ENCODE measurements at regions not wholly inside any gene's neighbourhood (a gene's known extent, or its start where the extent isn't known, plus 50 kb on each side); places are given as distances from the start of the nearest gene placed in this dataset.

DNA sequence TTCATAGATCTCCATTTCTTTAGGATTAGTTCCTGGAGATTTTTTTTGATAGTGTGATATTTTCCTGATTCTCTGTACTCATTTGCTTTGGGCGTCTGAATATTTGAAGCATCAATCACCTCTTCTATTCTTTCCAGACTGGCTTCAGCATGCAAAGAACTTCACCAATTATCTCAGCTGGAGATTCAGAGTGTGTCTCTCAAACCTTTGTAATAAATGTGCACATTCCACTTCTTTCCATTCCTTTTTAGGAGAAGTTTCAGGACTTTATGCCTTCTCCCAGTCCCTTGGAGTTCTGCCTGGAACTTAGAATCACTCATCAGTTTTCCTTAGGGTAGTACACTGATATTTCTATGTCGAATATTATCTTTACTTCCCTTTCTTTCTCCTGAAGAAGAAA lies 334.8 kb downstream of the TEX13C start:
- H3K27me3 ChIP-seq (ENCODE audit: control insufficient read depth in 3 of 3, insufficient read depth in 3 of 3, low read depth in 1 of 3, low read length in 3 of 3) = no peaks in the 10 kb centered on the region
- DNase-seq (ENCODE audit: low spot score) = no peak
- H3K23ac ChIP-seq (ENCODE audit: low read depth, low read length, poor library complexity) = no peak overlapping the region
- no peak overlapping the region for H3K9ac ChIP-seq (ENCODE audit: low read depth, low read length, poor library complexity)
- H3K18ac ChIP-seq (ENCODE audit: low read length) = no peak overlapping the region
- no peak overlapping the region for H2BK120ac ChIP-seq (ENCODE audit: low read depth, low read length)
- H3K4me2 ChIP-seq (ENCODE audit: insufficient read depth, low read length, poor library complexity, severe bottlenecking) = no peak overlapping the region
- no peak overlapping the region for H2AK5ac ChIP-seq (ENCODE audit: low read depth, low read length)
- no peak overlapping the region for H3K14ac ChIP-seq (ENCODE audit: low read length)
- WGBS, 2 donors (ENCODE audit: extremely low coverage in 2 of 2, insufficient read length in 2 of 2, insufficient replicate concordance in 1 of 2) = no CpG with 5 or more reads among the region's 2 CpGs
- no peak overlapping the region for H2BK15ac ChIP-seq (ENCODE audit: low read length)
- no peaks in the 10 kb centered on the region for H3K79me1 ChIP-seq (ENCODE audit: low read depth, low read length)
- no peaks in the 10 kb centered on the region for H3K9me3 ChIP-seq (replicated peaks in 1 of 2; ENCODE audit: control insufficient read depth in 2 of 2, insufficient read depth in 1 of 2, low read depth in 1 of 2, low read length in 2 of 2)
- no peak overlapping the region for H2AFZ ChIP-seq (ENCODE audit: low read length)
- no peak overlapping the region for H3K4ac ChIP-seq (ENCODE audit: low read length)
- no peak overlapping the region for H2BK12ac ChIP-seq (ENCODE audit: low read length)
- peaks cover 0 to 2% of the 10 kb centered on the region in 2 donors for H3K4me1 ChIP-seq (ENCODE audit: control insufficient read depth in 2 of 2, insufficient read depth in 1 of 2, low read depth in 1 of 2, low read length in 2 of 2)
- H3K36me3 ChIP-seq (replicated peaks in 1 of 2; ENCODE audit: control insufficient read depth in 2 of 2, insufficient read depth in 2 of 2, low read length in 2 of 2) = no peaks in the 10 kb centered on the region
- no peak overlapping the region for H3K27ac ChIP-seq (replicated peaks; ENCODE audit: low read length)
- H4K91ac ChIP-seq (ENCODE audit: low read depth, low read length, poor library complexity) = no peak overlapping the region
- no peak overlapping the region for H2BK5ac ChIP-seq (ENCODE audit: low read length)
- no peak overlapping the region for H3K4me3 ChIP-seq (ENCODE audit: low read length in 2 of 2)
- H4K8ac ChIP-seq (ENCODE audit: low read depth, low read length) = no peak overlapping the region

DNA sequence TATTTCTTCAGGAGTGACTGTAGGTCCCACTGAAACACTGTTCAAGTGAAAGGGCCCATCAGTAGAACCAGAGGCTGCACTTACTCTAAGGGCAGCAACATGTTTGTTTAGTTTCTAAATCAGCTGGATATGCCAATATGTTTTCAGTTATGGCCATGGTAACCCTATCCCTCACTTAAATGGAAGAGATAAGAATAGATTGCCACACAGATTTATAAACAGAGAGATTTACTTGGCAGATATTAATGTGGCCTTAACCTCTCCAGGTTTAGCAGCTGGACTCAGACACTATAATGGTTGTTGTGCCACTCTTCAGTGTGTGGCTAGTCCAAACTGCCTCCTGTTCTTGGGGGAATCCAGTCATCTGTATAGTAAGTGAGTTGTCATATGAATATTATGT lies 354.1 kb downstream of the TEX13C start:
- Histone ChIP-seq H3K4ac (ENCODE audit: low read length) (no peak overlapping the region), H2BK12ac (ENCODE audit: low read length) (no peak overlapping the region), H4K91ac (ENCODE audit: low read depth, low read length, poor library complexity) (no peak overlapping the region), H3K36me3 (replicated peaks in 1 of 2; ENCODE audit: control insufficient read depth in 2 of 2, insufficient read depth in 2 of 2, low read length in 2 of 2) (no peaks in the 10 kb centered on the region), H3K23ac (ENCODE audit: low read depth, low read length, poor library complexity) (no peak overlapping the region), H2BK5ac (ENCODE audit: low read length) (no peak overlapping the region), H3K9me3 (replicated peaks in 1 of 2; ENCODE audit: control insufficient read depth in 2 of 2, insufficient read depth in 1 of 2, low read depth in 1 of 2, low read length in 2 of 2) (no peaks in the 10 kb centered on the region), H3K4me3 (ENCODE audit: low read length in 2 of 2) (no peak overlapping the region), H3K79me1 (ENCODE audit: low read depth, low read length) (no peaks in the 10 kb centered on the region), H4K8ac (ENCODE audit: low read depth, low read length) (no peak overlapping the region), H2BK15ac (ENCODE audit: low read length) (no peak overlapping the region), H3K27me3 (ENCODE audit: control insufficient read depth in 3 of 3, insufficient read depth in 3 of 3, low read depth in 1 of 3, low read length in 3 of 3) (no peaks in the 10 kb centered on the region), H3K27ac (replicated peaks; ENCODE audit: low read length) (no peak overlapping the region), H2AFZ (ENCODE audit: low read length) (no peak overlapping the region), H2AK5ac (ENCODE audit: low read depth, low read length) (no peak overlapping the region), H3K9ac (ENCODE audit: low read depth, low read length, poor library complexity) (no peak overlapping the region), H3K4me1 (ENCODE audit: control insufficient read depth in 2 of 2, insufficient read depth in 1 of 2, low read depth in 1 of 2, low read length in 2 of 2) (no peaks in the 10 kb centered on the region), H3K18ac (ENCODE audit: low read length) (no peak overlapping the region), H3K4me2 (ENCODE audit: insufficient read depth, low read length, poor library complexity, severe bottlenecking) (no peak overlapping the region), H3K14ac (ENCODE audit: low read length) (no peak overlapping the region), H2BK120ac (ENCODE audit: low read depth, low read length) (no peak overlapping the region)
- DNase-seq (ENCODE audit: low spot score) = no peak

DNA sequence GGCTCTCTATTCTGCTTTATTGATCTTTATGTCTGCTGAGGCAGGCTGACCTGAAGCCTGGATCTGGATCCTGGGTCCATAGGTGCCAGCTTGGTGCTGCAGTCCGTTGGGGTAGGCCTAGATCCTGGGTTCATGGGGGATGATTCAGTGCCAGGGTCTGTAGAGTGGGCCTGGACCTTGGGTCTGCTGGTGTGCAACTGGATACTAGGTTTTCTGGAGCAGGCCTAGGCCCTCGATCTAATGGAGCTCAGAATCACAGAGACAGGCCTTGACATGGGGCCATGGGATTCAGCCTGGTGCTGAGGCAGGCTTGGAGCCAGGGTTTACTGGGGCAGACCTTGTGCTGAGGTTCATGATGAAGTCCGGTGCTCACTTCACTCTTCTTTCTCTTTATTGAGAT lies 358.6 kb downstream of the TEX13C start:
- Histone ChIP-seq H3K9ac (ENCODE audit: low read depth, low read length, poor library complexity) (no peak overlapping the region), H2BK5ac (ENCODE audit: low read length) (no peak overlapping the region)
- no CpG with 5 or more reads among the region's 3 CpGs for WGBS, 2 donors (ENCODE audit: extremely low coverage in 2 of 2, insufficient read length in 2 of 2, insufficient replicate concordance in 1 of 2)

DNA sequence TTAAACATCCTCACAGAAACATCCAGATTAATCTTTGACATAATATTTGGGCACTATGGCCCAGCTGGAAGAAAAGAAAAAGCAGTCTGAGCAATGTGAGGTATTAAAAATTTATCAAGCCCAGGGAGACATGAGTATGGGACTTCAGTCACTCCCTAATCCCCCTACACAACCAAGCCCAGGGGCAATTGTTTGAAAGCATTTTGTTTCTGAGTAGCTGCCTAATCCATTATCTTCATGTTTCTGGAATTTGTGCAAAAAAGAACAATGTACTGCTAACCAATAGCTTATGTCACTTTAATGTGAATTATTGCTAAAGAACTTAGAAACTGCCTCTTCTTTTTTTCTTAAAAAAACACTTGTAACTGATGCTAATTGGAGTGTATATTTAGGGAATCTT lies 360.7 kb downstream of the TEX13C start:
- H2AK5ac ChIP-seq (ENCODE audit: low read depth, low read length) = no peak overlapping the region
- no peak overlapping the region for H3K4me2 ChIP-seq (ENCODE audit: insufficient read depth, low read length, poor library complexity, severe bottlenecking)
- no peak overlapping the region for H3K18ac ChIP-seq (ENCODE audit: low read length)
- no peaks in the 10 kb centered on the region for H3K27me3 ChIP-seq (ENCODE audit: control insufficient read depth in 3 of 3, insufficient read depth in 3 of 3, low read depth in 1 of 3, low read length in 3 of 3)
- H3K9me3 ChIP-seq (replicated peaks in 1 of 2; ENCODE audit: control insufficient read depth in 2 of 2, insufficient read depth in 1 of 2, low read depth in 1 of 2, low read length in 2 of 2) = no peaks in the 10 kb centered on the region
- no peaks in the 10 kb centered on the region for H3K79me1 ChIP-seq (ENCODE audit: low read depth, low read length)
- H3K4me3 ChIP-seq (ENCODE audit: low read length in 2 of 2) = no peak overlapping the region
- no peak overlapping the region for H3K14ac ChIP-seq (ENCODE audit: low read length)
- H2BK120ac ChIP-seq (ENCODE audit: low read depth, low read length) = no peak overlapping the region
- no peak overlapping the region for H3K9ac ChIP-seq (ENCODE audit: low read depth, low read length, poor library complexity)
- no peak overlapping the region for H3K4ac ChIP-seq (ENCODE audit: low read length)
- no peaks in the 10 kb centered on the region for H3K4me1 ChIP-seq (ENCODE audit: control insufficient read depth in 2 of 2, insufficient read depth in 1 of 2, low read depth in 1 of 2, low read length in 2 of 2)
- no peaks in the 10 kb centered on the region for H3K36me3 ChIP-seq (replicated peaks in 1 of 2; ENCODE audit: control insufficient read depth in 2 of 2, insufficient read depth in 2 of 2, low read length in 2 of 2)
- DNase-seq (ENCODE audit: low spot score) = no peak
- no peak overlapping the region for H3K23ac ChIP-seq (ENCODE audit: low read depth, low read length, poor library complexity)
- H4K91ac ChIP-seq (ENCODE audit: low read depth, low read length, poor library complexity) = no peak overlapping the region
- no peak overlapping the region for H3K27ac ChIP-seq (replicated peaks; ENCODE audit: low read length)
- H4K8ac ChIP-seq (ENCODE audit: low read depth, low read length) = no peak overlapping the region
- H2AFZ ChIP-seq (ENCODE audit: low read length) = no peak overlapping the region
- H2BK15ac ChIP-seq (ENCODE audit: low read length) = no peak overlapping the region
- no peak overlapping the region for H2BK5ac ChIP-seq (ENCODE audit: low read length)
- no peak overlapping the region for H2BK12ac ChIP-seq (ENCODE audit: low read length)

More for the DNA sequence above, 358.6 kb downstream of the TEX13C start:
- Histone ChIP-seq H3K36me3 (replicated peaks in 1 of 2; ENCODE audit: control insufficient read depth in 2 of 2, insufficient read depth in 2 of 2, low read length in 2 of 2) (no peaks in the 10 kb centered on the region), H3K4me2 (ENCODE audit: insufficient read depth, low read length, poor library complexity, severe bottlenecking) (no peak overlapping the region), H2AK5ac (ENCODE audit: low read depth, low read length) (no peak overlapping the region), H2BK15ac (ENCODE audit: low read length) (no peak overlapping the region), H3K4me1 (ENCODE audit: control insufficient read depth in 2 of 2, insufficient read depth in 1 of 2, low read depth in 1 of 2, low read length in 2 of 2) (no peaks in the 10 kb centered on the region), H3K18ac (ENCODE audit: low read length) (no peak overlapping the region), H3K27me3 (ENCODE audit: control insufficient read depth in 3 of 3, insufficient read depth in 3 of 3, low read depth in 1 of 3, low read length in 3 of 3) (no peaks in the 10 kb centered on the region), H3K4ac (ENCODE audit: low read length) (no peak overlapping the region), H3K27ac (replicated peaks; ENCODE audit: low read length) (no peak overlapping the region), H4K91ac (ENCODE audit: low read depth, low read length, poor library complexity) (no peak overlapping the region), H3K4me3 (ENCODE audit: low read length in 2 of 2) (no peak overlapping the region), H3K23ac (ENCODE audit: low read depth, low read length, poor library complexity) (no peak overlapping the region), H3K79me1 (ENCODE audit: low read depth, low read length) (no peaks in the 10 kb centered on the region), H3K9me3 (replicated peaks in 1 of 2; ENCODE audit: control insufficient read depth in 2 of 2, insufficient read depth in 1 of 2, low read depth in 1 of 2, low read length in 2 of 2) (no peaks in the 10 kb centered on the region), H4K8ac (ENCODE audit: low read depth, low read length) (no peak overlapping the region), H2AFZ (ENCODE audit: low read length) (no peak overlapping the region), H2BK120ac (ENCODE audit: low read depth, low read length) (no peak overlapping the region), H2BK12ac (ENCODE audit: low read length) (no peak overlapping the region), H3K14ac (ENCODE audit: low read length) (no peak overlapping the region)
- DNase-seq (ENCODE audit: low spot score) = no peak
